A549 (cell line): ENCODE measurements at regions not wholly inside any gene's neighbourhood (a gene's known extent, or its start where the extent isn't known, plus 50 kb on each side); places are given as distances from the start of the nearest gene placed in this dataset.

ENCODE experiments used
- ATAC-seq, 2 experiments: fragments of 200-7000 bp in 1 of 2; fragments of >200 bp in 1 of 2; cut with Nextera tagmentation in 1 of 2; cut with Tn5 transposase in 1 of 2; 3 replicates each; pipeline versions ENCODE4 v1.8.0 to v1.9.1; 2018 to 2020; ENCODE audit warnings: mild to moderate bottlenecking in 1 of 2, moderate library complexity in 1 of 2
- CTCF ChIA-PET: fragments of 300-600 bp; sonication (Branson Sonifier 250); formaldehyde crosslinking; extraction: SDS; loops from one replicate; lab custom pipeline; 2021; ENCODE audit warnings: antibody characterized with exemption, inconsistent platforms; lab: Yijun Ruan, JAX
- POLR2A ChIA-PET: fragments of 350-600 bp; formaldehyde crosslinking; extraction: SDS; loops from one replicate; lab custom pipeline; 2021; ENCODE audit warnings: antibody characterized with exemption, inconsistent platforms; lab: Yijun Ruan, JAX
- DNase-seq, 2 experiments: peaks; one replicate each; pipeline versions ENCODE4 v3.0.0 to v3.0.0-alpha.2; 2011 to 2016; ENCODE audit warnings: low read depth in 1 of 2, low spot score in 1 of 2
- FAIRE-seq: peaks from 2 replicates; lab custom pipeline; 2011; peaks lifted over from hg19 to GRCh38; lab: Jason Lieb, UNC
- H3K27ac ChIP-seq, 2 experiments: fragments of >200 bp; sonication (Bioruptor Twin); formaldehyde crosslinking; 3 replicates each; pipeline ENCODE4 v1.5.1; 2016 to 2017
- H3K4me1 ChIP-seq: fragments of >200 bp; sonication (Bioruptor Twin); formaldehyde crosslinking; 3 replicates; pipeline ENCODE4 v1.6.1; 2016
- H3K4me2 ChIP-seq: fragments of >200 bp; sonication (Bioruptor Twin); formaldehyde crosslinking; 3 replicates; pipeline ENCODE4 v1.6.1; 2016
- H3K4me3 ChIP-seq: fragments of >200 bp; sonication (Bioruptor Twin); formaldehyde crosslinking; 3 replicates; pipeline ENCODE4 v1.5.1; 2016
- H3K9me3 ChIP-seq: fragments of >200 bp; sonication (Bioruptor Twin); formaldehyde crosslinking; 3 replicates; pipeline ENCODE4 v1.6.1; 2016
- FOSB ChIP-seq: fragments of 250-450 bp; sonication (Bioruptor Pico); IDR thresholded peaks from 2 replicates; pipeline ENCODE4 v1.5.0; 2020; ENCODE audit warnings: mild to moderate bottlenecking, moderate library complexity
- HDAC2 ChIP-seq: fragments of 200-600 bp; sonication (generic); IDR thresholded peaks from 2 replicates; pipeline ENCODE4 v1.6.1; 2016
- HOXA7 ChIP-seq: fragments of 250-450 bp; sonication (Bioruptor Pico); IDR thresholded peaks from 2 replicates; pipeline ENCODE4 v1.5.0; 2020; ENCODE audit warnings: mild to moderate bottlenecking, moderate library complexity
- HOXB13 ChIP-seq: fragments of 250-450 bp; sonication (Bioruptor Pico); IDR thresholded peaks from 2 replicates; pipeline ENCODE4 v1.5.0; 2020; ENCODE audit warnings: low read depth, mild to moderate bottlenecking, moderate library complexity
- RARB ChIP-seq: fragments of 250-450 bp; sonication (Bioruptor Pico); IDR thresholded peaks from 2 replicates; pipeline ENCODE4 v1.8.0; 2021; ENCODE audit warnings: mild to moderate bottlenecking, moderate library complexity
- RCOR1 ChIP-seq: fragments of 150-350 bp; IDR thresholded peaks from 2 replicates; pipeline ENCODE4 v1.6.1; 2014; ENCODE audit warnings: antibody characterized with exemption, low read length, low read depth
- RFX5 ChIP-seq: fragments of 450-650 bp; IDR thresholded peaks from 2 replicates; pipeline ENCODE4 v1.7.1; 2014; ENCODE audit warnings: antibody characterized with exemption, mild to moderate bottlenecking, moderate library complexity
- SREBF2 ChIP-seq: fragments of 450-650 bp; IDR thresholded peaks from 2 replicates; pipeline ENCODE4 v1.6.1; 2014; ENCODE audit warnings: mild to moderate bottlenecking, moderate library complexity
- TP53 ChIP-seq: fragments of 250-450 bp; sonication (Bioruptor Pico); IDR thresholded peaks from 2 replicates; pipeline ENCODE4 v1.5.0; 2021; ENCODE audit warnings: mild to moderate bottlenecking, moderate library complexity
- WGBS: methylation state at CpG from one replicate; pipeline ENCODE4 v1.1.6; 2017; ENCODE audit errors: missing lambda C conversion rate; 5-methylcytosine and 5-hydroxymethylcytosine counted together
- TF ChIP-seq, protein P1 (sequence below): fragments of >200 bp; sonication (Bioruptor Twin); formaldehyde crosslinking; IDR thresholded peaks from 3 replicates; pipeline ENCODE4 v1.6.1; 2016
- TF ChIP-seq, protein P2 (sequence below): fragments of 450-650 bp; IDR thresholded peaks from 2 replicates; pipeline ENCODE4 v1.6.1; 2014; ENCODE audit warnings: antibody characterized with exemption
- TF ChIP-seq, protein P3 (sequence below): fragments of >200 bp; sonication (Bioruptor Twin); formaldehyde crosslinking; IDR thresholded peaks from 2 replicates; pipeline ENCODE4 v1.6.1; 2016
- TF ChIP-seq, protein P4 (sequence below): fragments of 250-450 bp; sonication (Bioruptor Pico); IDR thresholded peaks from 2 replicates; pipeline ENCODE4 v1.5.0; 2021; ENCODE audit warnings: mild to moderate bottlenecking, moderate library complexity, borderline replicate concordance
- TF ChIP-seq, protein P5 (sequence below): IDR thresholded peaks from 2 replicates; pipeline ENCODE4 v1.6.1; 2012; ENCODE audit warnings: low read depth, borderline replicate concordance
- TF ChIP-seq, protein P6 (sequence below): fragments of 200-600 bp; sonication (generic); IDR thresholded peaks from 2 replicates; pipeline ENCODE4 v1.6.1; 2016; ENCODE audit warnings: antibody characterized with exemption, mild to moderate bottlenecking, moderate library complexity

DNA sequence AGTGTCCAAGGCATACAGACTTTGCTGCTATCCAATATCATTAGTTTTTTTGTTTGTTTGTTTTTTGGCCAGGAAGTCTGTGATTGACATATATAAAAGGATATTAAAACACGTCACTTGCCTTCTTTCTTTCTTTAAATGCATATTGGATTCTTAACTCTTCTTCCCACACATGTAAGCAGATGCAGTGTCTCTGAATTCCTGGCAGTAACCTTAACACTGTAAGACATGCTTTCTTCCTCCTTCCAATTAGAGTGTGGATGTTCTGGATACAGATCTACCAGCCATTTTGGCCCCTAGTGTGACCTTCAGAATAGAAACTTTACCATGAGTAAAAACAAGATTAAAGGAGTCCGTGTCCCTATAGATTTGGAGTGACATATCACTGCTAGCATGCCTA lies 967.4 kb upstream of the PRR20A start:
- DNase-seq (no peak), ATAC-seq (no peak), FAIRE-seq (no peak)
- TF ChIP-seq, protein P1, sequence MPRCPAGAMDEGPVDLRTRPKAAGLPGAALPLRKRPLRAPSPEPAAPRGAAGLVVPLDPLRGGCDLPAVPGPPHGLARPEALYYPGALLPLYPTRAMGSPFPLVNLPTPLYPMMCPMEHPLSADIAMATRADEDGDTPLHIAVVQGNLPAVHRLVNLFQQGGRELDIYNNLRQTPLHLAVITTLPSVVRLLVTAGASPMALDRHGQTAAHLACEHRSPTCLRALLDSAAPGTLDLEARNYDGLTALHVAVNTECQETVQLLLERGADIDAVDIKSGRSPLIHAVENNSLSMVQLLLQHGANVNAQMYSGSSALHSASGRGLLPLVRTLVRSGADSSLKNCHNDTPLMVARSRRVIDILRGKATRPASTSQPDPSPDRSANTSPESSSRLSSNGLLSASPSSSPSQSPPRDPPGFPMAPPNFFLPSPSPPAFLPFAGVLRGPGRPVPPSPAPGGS, result no peak
- TF ChIP-seq, protein P2, sequence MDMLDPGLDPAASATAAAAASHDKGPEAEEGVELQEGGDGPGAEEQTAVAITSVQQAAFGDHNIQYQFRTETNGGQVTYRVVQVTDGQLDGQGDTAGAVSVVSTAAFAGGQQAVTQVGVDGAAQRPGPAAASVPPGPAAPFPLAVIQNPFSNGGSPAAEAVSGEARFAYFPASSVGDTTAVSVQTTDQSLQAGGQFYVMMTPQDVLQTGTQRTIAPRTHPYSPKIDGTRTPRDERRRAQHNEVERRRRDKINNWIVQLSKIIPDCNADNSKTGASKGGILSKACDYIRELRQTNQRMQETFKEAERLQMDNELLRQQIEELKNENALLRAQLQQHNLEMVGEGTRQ, result no peak
- TF ChIP-seq HDAC2 (no peak), RARB (CRISPR knock-in tag) (no peak), HOXB13 (CRISPR knock-in tag) (no peak), RCOR1 (no peak)
- TF ChIP-seq, protein P3, sequence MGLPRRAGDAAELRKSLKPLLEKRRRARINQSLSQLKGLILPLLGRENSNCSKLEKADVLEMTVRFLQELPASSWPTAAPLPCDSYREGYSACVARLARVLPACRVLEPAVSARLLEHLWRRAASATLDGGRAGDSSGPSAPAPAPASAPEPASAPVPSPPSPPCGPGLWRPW, result no peak
- Histone ChIP-seq H3K4me2 (no peak overlapping the region), H3K9me3 (no peaks in the 10 kb centered on the region), H3K4me3 (no peak overlapping the region), H3K4me1 (no peaks in the 10 kb centered on the region), H3K27ac (no peak overlapping the region)
- ChIA-PET CTCF (no interaction called here), POLR2A (no interaction called here)
- 0% methylated on average over 2 of the region's 2 CpGs for WGBS

DNA sequence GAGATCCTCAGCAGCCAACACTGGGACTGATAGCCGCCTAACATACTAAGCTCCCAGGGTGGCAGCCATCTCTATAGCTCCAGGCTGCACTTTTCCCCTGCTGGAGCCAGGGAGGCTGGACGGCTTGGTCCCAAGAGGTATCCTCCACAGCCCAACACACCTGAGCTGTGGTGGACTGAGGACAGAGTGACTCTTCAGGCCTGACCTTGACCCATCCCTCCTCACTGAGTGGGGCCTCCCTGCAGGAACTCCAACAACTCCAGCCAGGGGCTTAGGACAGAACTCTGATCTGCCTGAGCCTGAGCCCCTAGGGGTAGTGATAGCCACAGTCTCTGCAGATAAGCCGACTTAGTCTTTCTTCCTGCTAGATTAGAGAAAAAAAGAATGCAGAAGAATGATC lies 958.1 kb upstream of the PRR20A start:
- H3K4me2 ChIP-seq, result no peak overlapping the region
- H3K4me3 ChIP-seq, result no peak overlapping the region
- ChIA-PET CTCF (no interaction called here), POLR2A (no interaction called here)
- FAIRE-seq (no peak), DNase-seq (no peak), ATAC-seq (no peak)
- H3K9me3 ChIP-seq, result no peaks in the 10 kb centered on the region; the same call in 2 of the 3 replicates
- H3K27ac ChIP-seq, result no peak overlapping the region
- WGBS, result 7% methylated on average over 2 of the region's 3 CpGs
- H3K4me1 ChIP-seq, result no peaks in the 10 kb centered on the region
- TF ChIP-seq, protein P4, sequence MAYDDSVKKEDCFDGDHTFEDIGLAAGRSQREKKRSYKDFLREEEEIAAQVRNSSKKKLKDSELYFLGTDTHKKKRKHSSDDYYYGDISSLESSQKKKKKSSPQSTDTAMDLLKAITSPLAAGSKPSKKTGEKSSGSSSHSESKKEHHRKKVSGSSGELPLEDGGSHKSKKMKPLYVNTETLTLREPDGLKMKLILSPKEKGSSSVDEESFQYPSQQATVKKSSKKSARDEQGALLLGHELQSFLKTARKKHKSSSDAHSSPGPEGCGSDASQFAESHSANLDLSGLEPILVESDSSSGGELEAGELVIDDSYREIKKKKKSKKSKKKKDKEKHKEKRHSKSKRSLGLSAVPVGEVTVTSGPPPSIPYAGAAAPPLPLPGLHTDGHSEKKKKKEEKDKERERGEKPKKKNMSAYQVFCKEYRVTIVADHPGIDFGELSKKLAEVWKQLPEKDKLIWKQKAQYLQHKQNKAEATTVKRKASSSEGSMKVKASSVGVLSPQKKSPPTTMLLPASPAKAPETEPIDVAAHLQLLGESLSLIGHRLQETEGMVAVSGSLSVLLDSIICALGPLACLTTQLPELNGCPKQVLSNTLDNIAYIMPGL (CRISPR knock-in tag), result no peak
- TF ChIP-seq SREBF2, result no peak
- TF ChIP-seq, protein P5, sequence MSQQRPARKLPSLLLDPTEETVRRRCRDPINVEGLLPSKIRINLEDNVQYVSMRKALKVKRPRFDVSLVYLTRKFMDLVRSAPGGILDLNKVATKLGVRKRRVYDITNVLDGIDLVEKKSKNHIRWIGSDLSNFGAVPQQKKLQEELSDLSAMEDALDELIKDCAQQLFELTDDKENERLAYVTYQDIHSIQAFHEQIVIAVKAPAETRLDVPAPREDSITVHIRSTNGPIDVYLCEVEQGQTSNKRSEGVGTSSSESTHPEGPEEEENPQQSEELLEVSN, result no peak
- TF ChIP-seq RFX5, result no peak
- no peak for TF ChIP-seq HOXA7 (CRISPR knock-in tag)
- no peak for TF ChIP-seq FOSB
- no peak for TF ChIP-seq TP53 (CRISPR knock-in tag)
- TF ChIP-seq, protein P6, sequence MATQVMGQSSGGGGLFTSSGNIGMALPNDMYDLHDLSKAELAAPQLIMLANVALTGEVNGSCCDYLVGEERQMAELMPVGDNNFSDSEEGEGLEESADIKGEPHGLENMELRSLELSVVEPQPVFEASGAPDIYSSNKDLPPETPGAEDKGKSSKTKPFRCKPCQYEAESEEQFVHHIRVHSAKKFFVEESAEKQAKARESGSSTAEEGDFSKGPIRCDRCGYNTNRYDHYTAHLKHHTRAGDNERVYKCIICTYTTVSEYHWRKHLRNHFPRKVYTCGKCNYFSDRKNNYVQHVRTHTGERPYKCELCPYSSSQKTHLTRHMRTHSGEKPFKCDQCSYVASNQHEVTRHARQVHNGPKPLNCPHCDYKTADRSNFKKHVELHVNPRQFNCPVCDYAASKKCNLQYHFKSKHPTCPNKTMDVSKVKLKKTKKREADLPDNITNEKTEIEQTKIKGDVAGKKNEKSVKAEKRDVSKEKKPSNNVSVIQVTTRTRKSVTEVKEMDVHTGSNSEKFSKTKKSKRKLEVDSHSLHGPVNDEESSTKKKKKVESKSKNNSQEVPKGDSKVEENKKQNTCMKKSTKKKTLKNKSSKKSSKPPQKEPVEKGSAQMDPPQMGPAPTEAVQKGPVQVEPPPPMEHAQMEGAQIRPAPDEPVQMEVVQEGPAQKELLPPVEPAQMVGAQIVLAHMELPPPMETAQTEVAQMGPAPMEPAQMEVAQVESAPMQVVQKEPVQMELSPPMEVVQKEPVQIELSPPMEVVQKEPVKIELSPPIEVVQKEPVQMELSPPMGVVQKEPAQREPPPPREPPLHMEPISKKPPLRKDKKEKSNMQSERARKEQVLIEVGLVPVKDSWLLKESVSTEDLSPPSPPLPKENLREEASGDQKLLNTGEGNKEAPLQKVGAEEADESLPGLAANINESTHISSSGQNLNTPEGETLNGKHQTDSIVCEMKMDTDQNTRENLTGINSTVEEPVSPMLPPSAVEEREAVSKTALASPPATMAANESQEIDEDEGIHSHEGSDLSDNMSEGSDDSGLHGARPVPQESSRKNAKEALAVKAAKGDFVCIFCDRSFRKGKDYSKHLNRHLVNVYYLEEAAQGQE, result no peak
